AG04450 (cell line): ENCODE measurements at regions not wholly inside any gene's neighbourhood (a gene's known extent, or its start where the extent isn't known, plus 50 kb on each side); places are given as distances from the start of the nearest gene placed in this dataset.

ENCODE experiments used
- CTCF ChIA-PET: fragments of 300-600, 350-600 bp; formaldehyde crosslinking; extraction: SDS; loops from one replicate; lab custom pipeline; 2022; ENCODE audit warnings: antibody characterized with exemption, inconsistent platforms; lab: Charles Lee
- POLR2A ChIA-PET: fragments of 350-600 bp; formaldehyde crosslinking; extraction: SDS; loops from one replicate; lab custom pipeline; 2021; ENCODE audit warnings: antibody characterized with exemption, inconsistent platforms; lab: Yijun Ruan, JAX
- DNase-seq: peaks from one replicate; pipeline ENCODE4 v3.0.0-alpha.2; 2011; ENCODE audit warnings: low read depth, low spot score
- H3K27ac ChIP-seq: one replicate; pipeline ENCODE4 v1.5.1; 2012; ENCODE audit warnings: low read depth, low read length, control low read depth
- H3K27me3 ChIP-seq: one replicate; pipeline ENCODE4 v1.6.0; 2012; ENCODE audit warnings: low read length; ENCODE audit not compliant: control insufficient read depth, insufficient read depth
- H3K4me3 ChIP-seq: 2 replicates; pipeline ENCODE4 v1.5.1; 2011; ENCODE audit warnings: mild to moderate bottlenecking, low read depth, low read length, control low read depth
- H3K9me3 ChIP-seq: 2 replicates; pipeline ENCODE4 v1.5.1; 2012; ENCODE audit warnings: low read length; ENCODE audit not compliant: control insufficient read depth, insufficient read depth
- TF ChIP-seq, protein P1 (sequence below): IDR thresholded peaks from 2 replicates; pipeline ENCODE4 v1.5.1; 2011; ENCODE audit warnings: low read depth, low read length, control low read depth, inconsistent platforms

DNA sequence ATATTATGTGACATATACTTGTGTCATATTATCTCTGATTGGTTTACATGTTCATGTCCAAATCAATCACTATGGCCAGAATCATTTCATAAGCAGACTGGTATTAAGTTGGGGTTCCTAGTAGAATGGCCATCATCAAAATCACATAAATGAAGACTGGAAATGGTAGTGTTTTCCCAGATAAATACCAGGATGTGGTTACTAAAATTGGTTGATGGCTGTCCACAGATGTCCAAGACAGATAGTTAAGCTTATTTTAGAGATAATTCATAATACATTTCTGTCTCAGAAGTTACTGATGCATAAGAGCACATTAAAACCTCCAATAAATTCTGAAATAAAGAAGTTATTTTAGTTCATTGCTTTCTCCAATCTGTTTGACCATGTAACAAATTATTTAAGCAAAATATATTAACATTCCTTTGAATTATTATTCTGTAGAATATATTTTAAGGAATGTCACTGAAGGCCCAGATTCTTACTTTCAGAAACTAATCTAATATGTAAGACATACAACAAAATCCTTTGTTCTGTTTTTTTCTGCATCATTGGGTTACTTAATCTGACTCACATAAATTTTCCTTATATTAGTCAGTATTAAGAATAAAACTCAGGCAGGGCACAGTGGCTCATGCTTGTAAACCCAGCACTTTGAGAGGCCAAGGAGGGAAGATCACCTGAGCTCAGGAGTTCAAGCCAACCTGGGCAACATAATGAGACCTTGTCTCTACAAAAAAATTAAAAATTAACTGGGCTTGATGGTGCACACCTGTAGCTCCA lies 483.9 kb downstream of the PTPRC start:
- POLR2A ChIA-PET = interaction anchor here (1.5 to 2.1 kb wide), 3 partner anchors 38 to 230 kb away, joined by 4 to 15 read pairs (median 12); no protein-coding TSS in a partner anchor
- CTCF ChIA-PET = interaction anchor here (0.6 to 4.3 kb wide), 2 partner anchors 10 to 37 kb away, joined by 4 to 28 read pairs; no protein-coding TSS in a partner anchor
- H3K27ac ChIP-seq = no peak overlapping the region
- H3K4me3 ChIP-seq = no peak overlapping the region
- no peaks in the 10 kb centered on the region for H3K27me3 ChIP-seq
- DNase-seq = no peak
- TF ChIP-seq, protein P1, sequence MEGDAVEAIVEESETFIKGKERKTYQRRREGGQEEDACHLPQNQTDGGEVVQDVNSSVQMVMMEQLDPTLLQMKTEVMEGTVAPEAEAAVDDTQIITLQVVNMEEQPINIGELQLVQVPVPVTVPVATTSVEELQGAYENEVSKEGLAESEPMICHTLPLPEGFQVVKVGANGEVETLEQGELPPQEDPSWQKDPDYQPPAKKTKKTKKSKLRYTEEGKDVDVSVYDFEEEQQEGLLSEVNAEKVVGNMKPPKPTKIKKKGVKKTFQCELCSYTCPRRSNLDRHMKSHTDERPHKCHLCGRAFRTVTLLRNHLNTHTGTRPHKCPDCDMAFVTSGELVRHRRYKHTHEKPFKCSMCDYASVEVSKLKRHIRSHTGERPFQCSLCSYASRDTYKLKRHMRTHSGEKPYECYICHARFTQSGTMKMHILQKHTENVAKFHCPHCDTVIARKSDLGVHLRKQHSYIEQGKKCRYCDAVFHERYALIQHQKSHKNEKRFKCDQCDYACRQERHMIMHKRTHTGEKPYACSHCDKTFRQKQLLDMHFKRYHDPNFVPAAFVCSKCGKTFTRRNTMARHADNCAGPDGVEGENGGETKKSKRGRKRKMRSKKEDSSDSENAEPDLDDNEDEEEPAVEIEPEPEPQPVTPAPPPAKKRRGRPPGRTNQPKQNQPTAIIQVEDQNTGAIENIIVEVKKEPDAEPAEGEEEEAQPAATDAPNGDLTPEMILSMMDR = no peak
- no peaks in the 10 kb centered on the region for H3K9me3 ChIP-seq

DNA sequence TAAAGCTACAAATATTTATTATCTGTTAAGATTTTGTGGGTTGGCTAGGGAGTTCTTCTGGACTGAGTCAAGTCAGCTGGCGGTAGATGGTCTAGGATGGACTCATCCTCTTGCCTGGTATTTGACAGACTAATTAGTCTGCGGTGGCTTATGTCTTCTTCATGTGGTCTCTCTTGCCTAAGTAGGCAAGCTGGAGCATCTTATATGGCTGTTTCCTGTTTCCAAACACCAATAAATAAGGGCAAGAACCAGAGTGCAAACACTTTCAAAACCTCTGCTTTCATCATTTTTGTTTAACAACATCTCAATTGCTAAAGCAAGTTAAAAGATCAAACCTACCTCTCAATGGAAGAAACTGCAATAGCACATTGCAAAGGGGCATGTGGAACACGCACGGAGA lies 484.8 kb downstream of the PTPRC start:
- POLR2A ChIA-PET = interaction anchor here (1.2 to 2.1 kb wide), 4 partner anchors 39 to 234 kb away, joined by 3 to 15 read pairs (median 8); no protein-coding TSS in a partner anchor
- Histone ChIP-seq H3K9me3 (no peaks in the 10 kb centered on the region), H3K27ac (no peak overlapping the region), H3K4me3 (no peak overlapping the region), H3K27me3 (no peaks in the 10 kb centered on the region)
- TF ChIP-seq, protein P1 = no peak
- CTCF ChIA-PET = interaction anchor here (0.6 to 4.3 kb wide), 2 partner anchors 11 to 428 kb away, joined by 5 to 28 read pairs; no protein-coding TSS in a partner anchor
- peak; percentile 74 for DNase-seq

DNA sequence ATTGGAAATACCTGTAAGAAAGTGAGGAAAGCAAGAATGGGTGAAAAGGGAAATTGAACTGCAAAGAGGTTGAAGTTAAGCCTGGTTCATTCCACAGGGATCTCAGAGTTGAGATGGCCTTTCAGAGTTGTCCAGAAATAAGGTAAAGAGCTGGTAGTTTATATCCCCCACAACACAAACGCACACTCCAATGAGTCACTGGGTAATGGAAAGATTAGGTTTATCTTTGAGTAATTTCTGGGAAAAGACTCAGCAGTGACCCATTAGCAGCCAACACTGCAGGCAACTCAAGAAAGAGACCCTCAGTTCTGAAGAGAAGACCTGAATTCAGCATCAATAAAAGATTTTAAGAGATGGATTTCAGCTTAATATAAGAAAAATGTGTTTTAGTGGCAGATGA lies 485.5 kb downstream of the PTPRC start:
- TF ChIP-seq, protein P1 = no peak
- Histone ChIP-seq H3K27ac (no peak overlapping the region), H3K4me3 (no peak overlapping the region), H3K9me3 (no peaks in the 10 kb centered on the region), H3K27me3 (no peaks in the 10 kb centered on the region)
- DNase-seq = no peak
- ChIA-PET POLR2A (interaction anchor here (1.2 to 2.1 kb wide), 4 partner anchors 40 to 234 kb away, joined by 3 to 15 read pairs (median 8); no protein-coding TSS in a partner anchor), CTCF (interaction anchor here (0.5 to 4.3 kb wide), 2 partner anchors 12 to 1163 kb away, joined by 3 to 28 read pairs; no protein-coding TSS in a partner anchor)

DNA sequence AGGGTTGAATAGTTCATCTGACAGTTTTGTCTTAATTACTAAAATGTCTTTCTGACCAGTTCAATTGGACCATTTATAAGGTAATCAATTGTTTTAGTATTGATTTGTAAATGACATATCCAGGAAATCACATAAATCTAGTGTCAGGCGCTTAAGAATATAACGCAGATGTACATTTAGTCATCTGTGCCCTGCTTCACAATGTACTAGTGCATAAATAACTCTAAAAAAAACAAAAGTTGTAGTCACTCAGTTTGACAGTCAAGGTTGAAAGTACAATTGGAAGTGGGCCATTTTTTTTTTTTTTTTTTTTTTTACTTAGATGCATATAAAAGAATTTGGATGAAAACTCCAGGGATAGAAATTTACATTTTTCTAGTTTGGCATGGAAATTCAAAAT lies 490.4 kb downstream of the PTPRC start:
- no peaks in the 10 kb centered on the region for H3K27me3 ChIP-seq
- no peaks in the 10 kb centered on the region for H3K9me3 ChIP-seq
- TF ChIP-seq, protein P1 = no peak
- ChIA-PET POLR2A (no interaction called here), CTCF (no interaction called here)
- no peak overlapping the region for H3K27ac ChIP-seq
- no peak overlapping the region for H3K4me3 ChIP-seq
- no peak for DNase-seq

DNA sequence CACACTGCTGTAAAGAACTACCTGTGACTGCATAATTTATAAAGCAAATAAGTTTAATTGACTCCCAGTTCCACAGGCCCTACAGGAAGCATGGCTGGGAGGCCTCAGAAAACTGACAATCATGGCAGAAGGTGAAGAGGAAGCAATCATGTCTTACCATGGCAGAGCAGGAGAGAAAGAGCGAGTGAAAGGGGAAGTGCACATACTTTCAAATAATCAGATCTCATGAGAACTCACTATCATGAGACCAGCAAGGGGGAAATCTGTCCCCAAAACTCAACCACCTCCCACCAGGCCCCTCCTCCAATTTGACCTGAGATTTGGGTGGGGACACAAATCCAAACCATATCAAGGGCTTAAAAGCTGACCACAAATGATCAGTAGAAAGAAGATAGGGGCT lies 493.2 kb downstream of the PTPRC start:
- ChIA-PET POLR2A (no interaction called here), CTCF (interaction anchor here (2.1 kb wide), 1 partner anchor 19 kb away, joined by 5 read pairs; no protein-coding TSS in a partner anchor)
- no peak for DNase-seq
- no peaks in the 10 kb centered on the region for H3K27me3 ChIP-seq
- TF ChIP-seq, protein P1 = no peak
- H3K9me3 ChIP-seq = no peaks in the 10 kb centered on the region
- H3K4me3 ChIP-seq = no peak overlapping the region
- no peak overlapping the region for H3K27ac ChIP-seq
